ENCODE measurements at regions not wholly inside any gene's neighbourhood (a gene's known extent, or its start where the extent isn't known, plus 50 kb on each side); places are given as distances from the start of the nearest gene placed in this dataset.

GRCh38 chr19:30848636-30849425, 476.6 kb downstream of the ZNF536 start:
- Histone ChIP-seq H3K4me2 (ENCODE audit: insufficient read depth, insufficient read length, low read length) (no peak overlapping the region), H2BK5ac (ENCODE audit: insufficient read length, low read length) (no peak overlapping the region), H4K5ac (ENCODE audit: insufficient read length, low read depth, low read length) (no peak overlapping the region), H2BK15ac (ENCODE audit: low read depth, low read length) (no peak overlapping the region), H2AFZ (ENCODE audit: low read length) (no peak overlapping the region), H4K91ac (ENCODE audit: insufficient read length, low read depth, low read length) (no peak overlapping the region), H3K79me1 (ENCODE audit: insufficient read depth, low read depth, low read length, poor library complexity, severe bottlenecking) (no peaks in the 10 kb centered on the region), H3K4ac (ENCODE audit: low read depth, low read length) (no peak overlapping the region), H3K14ac (ENCODE audit: insufficient read depth, low read length) (no peak overlapping the region), H3K79me2 (ENCODE audit: insufficient read depth, low read length) (no peaks in the 10 kb centered on the region), H3K56ac (ENCODE audit: insufficient read length, low read depth, low read length) (no peak overlapping the region), H2BK120ac (ENCODE audit: low read depth, low read length, poor library complexity, severe bottlenecking) (no peak overlapping the region), H3K18ac (ENCODE audit: insufficient read length, low read depth, low read length) (no peak overlapping the region), H2BK12ac (ENCODE audit: insufficient read length, low read depth, low read length) (no peak overlapping the region), H3K23ac (ENCODE audit: insufficient read length, low read depth, low read length) (no peak overlapping the region), H3K27me3 (ENCODE audit: insufficient read depth, low read length) (no peaks in the 10 kb centered on the region), H3K4me1 (ENCODE audit: insufficient read depth, low read length) (no peaks in the 10 kb centered on the region), H3K23me2 (ENCODE audit: insufficient read length, low read depth, low read length, poor library complexity, severe bottlenecking) (no peaks in the 10 kb centered on the region), H3K9ac (ENCODE audit: extremely low read depth, insufficient read length, low read length) (no peak overlapping the region), H2AK5ac (ENCODE audit: insufficient read length, low read length) (no peak overlapping the region), H2BK20ac (ENCODE audit: low read depth, low read length, poor library complexity, severe bottlenecking) (no peak overlapping the region), H3K27ac (ENCODE audit: insufficient read length, low read depth, low read length) (no peak overlapping the region), H3K9me3 (ENCODE audit: control insufficient read depth, low read depth, low read length) (no peaks in the 10 kb centered on the region), H3T11ph (ENCODE audit: low read length) (no peak overlapping the region), H4K8ac (replicated peaks; ENCODE audit: insufficient read length, low read depth, low read length) (no peak overlapping the region), H4K20me1 (ENCODE audit: control insufficient read depth, insufficient read depth, insufficient read length) (no peaks in the 10 kb centered on the region)
- WGBS (ENCODE audit: extremely low coverage, insufficient read length, low lambda C conversion rate): no CpG with 5 or more reads among the region's 9 CpGs
- peaks cover 5 to 6% of the 10 kb centered on the region in 2 experiments for H3K4me1 Mint-ChIP-seq
- no peak for TF ChIP-seq CTCF (conservative IDR thresholded peaks at IDR 0.05)
- H3K36me3 Mint-ChIP-seq (ENCODE audit: insufficient read depth in 1 of 3, low read depth in 3 of 3): peaks cover 0 to 2% (median 0%) of the 10 kb centered on the region in 3 experiments; a peak in 1 of 7 replicates
- H3K27me3 Mint-ChIP-seq (ENCODE audit: low read depth): no peaks in the 10 kb centered on the region; the same call in 1 of the 2 replicates
- H3K27ac Mint-ChIP-seq: peak overlapping the region in 2 of 3 experiments; percentile 4 to 93; a peak in 2 of 7 replicates
- no peak for DNase-seq
- no peak overlapping the region for H3K4me3 Mint-ChIP-seq
- peaks cover 0 to 8% of the 10 kb centered on the region in 2 experiments; a peak in 2 of 5 replicates for H3K9me3 Mint-ChIP-seq

All from H9 (cell line).